ENCODE measurements at regions not wholly inside any gene's neighbourhood (a gene's known extent, or its start where the extent isn't known, plus 50 kb on each side); places are given as distances from the start of the nearest gene placed in this dataset.

DNA sequence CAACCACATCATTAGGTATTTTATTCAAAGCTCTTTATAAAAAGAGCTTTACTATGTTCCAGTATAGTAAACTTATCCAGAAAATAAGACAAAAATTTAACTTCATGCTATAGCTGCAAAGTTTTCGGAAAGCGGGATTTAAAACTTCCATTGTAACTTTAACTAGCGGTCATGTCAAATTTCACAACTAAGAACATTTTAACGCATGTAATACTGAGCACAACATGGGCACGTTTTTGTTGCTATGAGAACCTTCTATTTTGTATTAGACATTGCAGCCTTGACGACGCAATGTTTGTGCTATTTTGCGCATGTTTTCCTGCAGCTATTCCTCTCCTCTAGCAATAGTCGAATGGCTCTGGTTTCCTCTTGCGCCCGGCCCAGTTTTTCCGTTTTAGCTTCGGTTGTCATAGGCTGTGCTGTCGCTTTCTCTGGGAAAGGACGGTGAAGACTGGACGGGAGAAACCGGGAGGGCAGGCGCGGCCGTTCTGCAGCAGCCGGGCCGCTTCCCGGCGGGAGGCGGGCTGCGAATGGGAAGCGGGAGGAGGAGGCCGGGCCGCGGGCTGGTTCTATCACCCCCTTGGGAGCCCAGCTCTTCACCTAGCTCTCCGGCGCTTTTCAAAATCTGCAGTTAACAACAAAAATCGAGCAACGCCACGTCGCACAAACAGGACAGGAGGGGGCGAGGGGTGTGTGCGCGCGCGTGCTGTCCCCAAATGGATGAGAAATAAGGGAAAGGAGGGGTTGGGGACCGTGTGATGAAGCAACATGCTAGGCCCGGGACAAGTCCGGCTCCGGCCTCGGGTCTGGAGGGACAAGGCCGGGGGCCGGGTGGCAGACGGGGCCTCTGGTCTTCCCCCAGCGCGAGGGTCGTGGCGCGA lies 105.3 kb upstream of the HNRNPU start:
- Histone ChIP-seq H3K4me1 (peaks cover 0 to 17% (median 0%) of the 10 kb centered on the region in 4 donors), H3K27me3 (no peaks in the 10 kb centered on the region), H3K4me3 (peak overlapping the region; percentile 64 to 86 (median 73)), H3K27ac (peak overlapping the region; percentile 97 to 99 (median 98)), H3K36me3 (no peaks in the 10 kb centered on the region), H3K9me3 (no peaks in the 10 kb centered on the region)
- DNase-seq = peak; percentile 70 to 86 (median 83)
- TF ChIP-seq, protein P1, sequence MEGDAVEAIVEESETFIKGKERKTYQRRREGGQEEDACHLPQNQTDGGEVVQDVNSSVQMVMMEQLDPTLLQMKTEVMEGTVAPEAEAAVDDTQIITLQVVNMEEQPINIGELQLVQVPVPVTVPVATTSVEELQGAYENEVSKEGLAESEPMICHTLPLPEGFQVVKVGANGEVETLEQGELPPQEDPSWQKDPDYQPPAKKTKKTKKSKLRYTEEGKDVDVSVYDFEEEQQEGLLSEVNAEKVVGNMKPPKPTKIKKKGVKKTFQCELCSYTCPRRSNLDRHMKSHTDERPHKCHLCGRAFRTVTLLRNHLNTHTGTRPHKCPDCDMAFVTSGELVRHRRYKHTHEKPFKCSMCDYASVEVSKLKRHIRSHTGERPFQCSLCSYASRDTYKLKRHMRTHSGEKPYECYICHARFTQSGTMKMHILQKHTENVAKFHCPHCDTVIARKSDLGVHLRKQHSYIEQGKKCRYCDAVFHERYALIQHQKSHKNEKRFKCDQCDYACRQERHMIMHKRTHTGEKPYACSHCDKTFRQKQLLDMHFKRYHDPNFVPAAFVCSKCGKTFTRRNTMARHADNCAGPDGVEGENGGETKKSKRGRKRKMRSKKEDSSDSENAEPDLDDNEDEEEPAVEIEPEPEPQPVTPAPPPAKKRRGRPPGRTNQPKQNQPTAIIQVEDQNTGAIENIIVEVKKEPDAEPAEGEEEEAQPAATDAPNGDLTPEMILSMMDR (IDR thresholded peaks at IDR 0.05) = no peak
- TF ChIP-seq POLR2A (IDR thresholded peaks at IDR 0.05) = peak; percentile 49 to 63

GRCh38 chr1:244968881-244969280 lies 104.5 kb upstream of the HNRNPU start:
- peak overlapping the region in 3 of 4 donors; percentile 64 to 86 (median 68) for H3K4me3 ChIP-seq

DNA sequence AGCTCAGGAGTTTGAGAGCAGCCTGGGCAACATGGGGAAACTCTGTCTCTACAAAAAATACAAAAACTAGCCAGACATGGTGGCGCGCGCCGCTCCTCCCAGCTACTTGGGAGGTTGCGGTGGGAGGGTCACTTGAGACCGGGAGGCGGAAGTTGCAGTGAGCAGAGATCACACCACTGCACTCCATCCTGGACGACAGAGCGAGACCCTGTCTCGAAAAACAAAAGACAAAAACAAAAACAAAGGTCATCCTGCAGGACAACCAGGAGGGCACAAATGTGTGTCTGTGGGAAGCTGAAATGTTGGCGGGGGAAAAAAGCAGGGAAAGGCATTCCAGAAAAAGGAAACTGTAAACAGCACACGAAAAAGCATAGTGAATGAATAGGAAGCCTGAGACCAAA lies 104.1 kb upstream of the HNRNPU start:
- H3K9me3 ChIP-seq = no peaks in the 10 kb centered on the region
- H3K27me3 ChIP-seq = no peaks in the 10 kb centered on the region
- TF ChIP-seq POLR2A (IDR thresholded peaks at IDR 0.05) = no peak
- TF ChIP-seq, protein P1 (IDR thresholded peaks at IDR 0.05) = no peak
- no peak for DNase-seq
- H3K4me3 ChIP-seq = peak overlapping the region in 1 of 4 donors; percentile 68
- no peaks in the 10 kb centered on the region for H3K36me3 ChIP-seq
- H3K4me1 ChIP-seq = peaks cover 0 to 28% (median 0%) of the 10 kb centered on the region in 4 donors
- peak overlapping the region in 3 of 4 donors; percentile 97 to 99 (median 97) for H3K27ac ChIP-seq

More at GRCh38 chr1:244968881-244969280, 104.5 kb upstream of the HNRNPU start:
- Histone ChIP-seq H3K4me1 (peaks cover 0 to 24% (median 0%) of the 10 kb centered on the region in 4 donors), H3K27ac (peak overlapping the region; percentile 97 to 99 (median 98)), H3K36me3 (no peaks in the 10 kb centered on the region), H3K9me3 (no peaks in the 10 kb centered on the region), H3K27me3 (no peaks in the 10 kb centered on the region)
- no peak for DNase-seq
- TF ChIP-seq POLR2A (IDR thresholded peaks at IDR 0.05) = no peak
- TF ChIP-seq, protein P1 (IDR thresholded peaks at IDR 0.05) = no peak

DNA sequence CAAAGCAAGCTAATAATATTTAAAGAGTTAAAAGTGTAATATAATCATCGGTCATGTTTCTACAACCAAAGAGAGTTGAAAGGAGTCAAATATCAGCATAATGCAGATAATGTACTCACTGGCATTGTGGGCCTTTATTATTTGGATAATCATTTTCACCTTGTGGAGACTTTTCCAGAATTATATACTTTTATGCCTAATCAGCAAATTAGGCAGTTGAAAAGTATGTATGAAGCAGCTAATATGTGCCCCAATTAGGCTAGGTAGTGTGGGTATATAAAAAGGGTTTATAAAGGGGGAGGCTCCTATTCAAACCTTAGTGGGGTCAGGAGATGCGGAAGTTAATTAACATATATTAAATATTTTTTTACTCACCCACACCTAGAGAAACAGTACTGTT lies 102.8 kb upstream of the HNRNPU start:
- Histone ChIP-seq H3K27me3 (no peaks in the 10 kb centered on the region), H3K36me3 (no peaks in the 10 kb centered on the region), H3K4me3 (no peak overlapping the region), H3K27ac (no peak overlapping the region), H3K9me3 (no peaks in the 10 kb centered on the region), H3K4me1 (peaks cover 0 to 28% (median 0%) of the 10 kb centered on the region in 4 donors)
- no peak for DNase-seq
- TF ChIP-seq POLR2A (IDR thresholded peaks at IDR 0.05) = no peak
- TF ChIP-seq, protein P1 (IDR thresholded peaks at IDR 0.05) = no peak

GRCh38 chr1:244965185-244966030 lies 101.1 kb upstream of the HNRNPU start:
- H3K9me3 ChIP-seq = no peaks in the 10 kb centered on the region
- no peak for TF ChIP-seq POLR2A (IDR thresholded peaks at IDR 0.05)
- TF ChIP-seq, protein P1 (IDR thresholded peaks at IDR 0.05) = no peak
- H3K4me1 ChIP-seq = peaks cover 0 to 28% (median 0%) of the 10 kb centered on the region in 4 donors
- H3K27me3 ChIP-seq = no peaks in the 10 kb centered on the region
- no peaks in the 10 kb centered on the region for H3K36me3 ChIP-seq
- DNase-seq = no peak
- H3K27ac ChIP-seq = peak overlapping the region in 3 of 4 donors; percentile 58 to 82 (median 70)
- H3K4me3 ChIP-seq = no peak overlapping the region

Measured in Peyer's patch (tissue), 4 donors.